BE2C (cell line): ENCODE measurements at regions not wholly inside any gene's neighbourhood (a gene's known extent, or its start where the extent isn't known, plus 50 kb on each side); places are given as distances from the start of the nearest gene placed in this dataset.

Source experiments
- DNase-seq: peaks from one replicate; pipeline ENCODE4 v3.0.0-alpha.2; 2020
- H3K27me3 ChIP-seq: fragments of 250-450 bp; sonication (Bioruptor Pico); 2 replicates; pipeline ENCODE4 v1.5.1; 2020; ENCODE audit warnings: mild to moderate bottlenecking
- H3K36me3 ChIP-seq: fragments of 250-450 bp; sonication (Bioruptor Pico); 2 replicates; pipeline ENCODE4 v1.5.1; 2020; ENCODE audit warnings: mild to moderate bottlenecking
- H3K4me1 ChIP-seq: fragments of 250-450 bp; sonication (Bioruptor Pico); 2 replicates; pipeline ENCODE4 v1.5.1; 2020
- H3K4me3 ChIP-seq: 2 replicates; pipeline ENCODE4 v1.5.1; 2011; ENCODE audit warnings: low read depth, low read length
- H3K9me3 ChIP-seq: fragments of 250-450 bp; sonication (Bioruptor Pico); 2 replicates; pipeline ENCODE4 v1.5.1; 2020
- TF ChIP-seq, protein P1 (sequence below): IDR thresholded peaks from 2 replicates; pipeline ENCODE4 v1.5.1; 2012; ENCODE audit warnings: mild to moderate bottlenecking, low read depth, low read length

DNA sequence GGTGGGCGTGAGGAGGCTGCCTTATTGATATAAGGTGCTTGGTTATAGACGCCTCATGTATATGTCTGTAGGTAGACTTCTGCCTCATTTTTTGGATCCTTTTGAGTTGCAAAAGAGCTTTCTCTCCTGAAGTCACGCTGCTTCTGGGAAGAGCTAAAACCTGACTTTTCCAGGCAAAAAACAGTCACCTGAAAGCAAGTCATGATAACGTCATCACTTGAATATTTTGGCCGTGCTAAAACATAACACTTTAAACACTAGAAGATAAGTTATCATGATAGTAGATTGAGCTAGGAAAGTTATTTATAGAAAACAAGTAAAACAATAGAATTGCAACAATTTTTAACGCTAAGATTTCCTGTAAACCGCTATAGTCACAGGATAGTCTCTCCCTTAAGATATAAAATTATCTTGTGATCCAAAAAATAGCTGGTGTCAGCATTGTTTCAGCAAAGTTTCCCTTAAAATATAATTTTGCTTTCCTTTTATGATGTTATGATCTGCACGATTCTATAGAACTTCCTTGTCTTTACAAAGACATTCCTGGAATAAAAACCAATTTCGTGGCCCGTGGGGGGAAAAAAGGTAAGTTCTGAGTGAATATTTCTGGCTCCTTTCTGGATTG, 69.0 kb upstream of the AKAP12 start:
- H3K9me3 ChIP-seq = no peaks in the 10 kb centered on the region
- no peaks in the 10 kb centered on the region for H3K36me3 ChIP-seq
- no peaks in the 10 kb centered on the region for H3K27me3 ChIP-seq
- TF ChIP-seq, protein P1, sequence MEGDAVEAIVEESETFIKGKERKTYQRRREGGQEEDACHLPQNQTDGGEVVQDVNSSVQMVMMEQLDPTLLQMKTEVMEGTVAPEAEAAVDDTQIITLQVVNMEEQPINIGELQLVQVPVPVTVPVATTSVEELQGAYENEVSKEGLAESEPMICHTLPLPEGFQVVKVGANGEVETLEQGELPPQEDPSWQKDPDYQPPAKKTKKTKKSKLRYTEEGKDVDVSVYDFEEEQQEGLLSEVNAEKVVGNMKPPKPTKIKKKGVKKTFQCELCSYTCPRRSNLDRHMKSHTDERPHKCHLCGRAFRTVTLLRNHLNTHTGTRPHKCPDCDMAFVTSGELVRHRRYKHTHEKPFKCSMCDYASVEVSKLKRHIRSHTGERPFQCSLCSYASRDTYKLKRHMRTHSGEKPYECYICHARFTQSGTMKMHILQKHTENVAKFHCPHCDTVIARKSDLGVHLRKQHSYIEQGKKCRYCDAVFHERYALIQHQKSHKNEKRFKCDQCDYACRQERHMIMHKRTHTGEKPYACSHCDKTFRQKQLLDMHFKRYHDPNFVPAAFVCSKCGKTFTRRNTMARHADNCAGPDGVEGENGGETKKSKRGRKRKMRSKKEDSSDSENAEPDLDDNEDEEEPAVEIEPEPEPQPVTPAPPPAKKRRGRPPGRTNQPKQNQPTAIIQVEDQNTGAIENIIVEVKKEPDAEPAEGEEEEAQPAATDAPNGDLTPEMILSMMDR = no peak
- H3K4me3 ChIP-seq = no peak overlapping the region
- DNase-seq = no peak
- no peaks in the 10 kb centered on the region for H3K4me1 ChIP-seq

- Histone ChIP-seq H3K27me3 (no peaks in the 10 kb centered on the region), H3K9me3 (no peaks in the 10 kb centered on the region), H3K4me1 (no peaks in the 10 kb centered on the region), H3K4me3 (no peak overlapping the region), H3K36me3 (no peaks in the 10 kb centered on the region)
- TF ChIP-seq, protein P1 = no peak
- no peak for DNase-seq
These were observed 67.0 kb upstream of the AKAP12 start for GRCh38 chr6:151172751-151173150.

- no peaks in the 10 kb centered on the region for H3K36me3 ChIP-seq
- H3K27me3 ChIP-seq = no peaks in the 10 kb centered on the region
- TF ChIP-seq, protein P1 = no peak
- H3K4me1 ChIP-seq = peaks cover 7% of the 10 kb centered on the region; the same call in 1 of the 2 replicates
- no peaks in the 10 kb centered on the region for H3K9me3 ChIP-seq
- H3K4me3 ChIP-seq = no peak overlapping the region
- DNase-seq = no peak
These were observed 63.9 kb upstream of the AKAP12 start for GRCh38 chr6:151175662-151176445.

- Histone ChIP-seq H3K9me3 (no peaks in the 10 kb centered on the region), H3K27me3 (no peaks in the 10 kb centered on the region), H3K36me3 (no peaks in the 10 kb centered on the region), H3K4me1 (peaks cover 7% of the 10 kb centered on the region; the same call in 1 of the 2 replicates), H3K4me3 (no peak overlapping the region)
- TF ChIP-seq, protein P1 = no peak
- DNase-seq = no peak
These were observed 62.6 kb upstream of the AKAP12 start for GRCh38 chr6:151176911-151177770.

DNA sequence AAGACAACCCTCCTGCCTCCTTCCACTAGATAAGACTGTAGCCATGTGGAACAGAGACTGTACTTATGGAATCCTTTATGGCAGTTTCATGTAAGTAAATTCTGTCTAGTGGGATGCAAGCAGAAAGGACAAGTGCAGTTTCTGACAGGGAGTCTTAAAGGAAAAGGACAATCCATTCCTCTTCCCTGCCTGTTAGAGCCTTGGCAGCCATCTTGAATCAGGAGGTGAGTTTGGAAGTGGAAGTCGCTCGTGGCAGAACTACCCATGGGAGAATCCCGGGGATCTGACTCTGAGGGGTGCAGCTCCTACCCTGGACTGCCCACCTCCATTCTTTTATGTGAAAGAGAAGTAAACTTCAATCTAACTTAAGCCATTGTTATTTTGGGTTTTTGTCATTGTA, 61.4 kb upstream of the AKAP12 start:
- no peaks in the 10 kb centered on the region for H3K27me3 ChIP-seq
- H3K36me3 ChIP-seq = no peaks in the 10 kb centered on the region
- DNase-seq = no peak
- peaks cover 7% of the 10 kb centered on the region; the same call in 1 of the 2 replicates for H3K4me1 ChIP-seq
- H3K9me3 ChIP-seq = no peaks in the 10 kb centered on the region
- no peak overlapping the region for H3K4me3 ChIP-seq
- TF ChIP-seq, protein P1 = no peak
